GM19043 (cell line): ENCODE measurements at regions not wholly inside any gene's neighbourhood (a gene's known extent, or its start where the extent isn't known, plus 50 kb on each side); places are given as distances from the start of the nearest gene placed in this dataset.
"Not testable (repeated sequence)": the region's sequence is repeated elsewhere in the genome, so short reads cannot be mapped to it uniquely, and the experiment has no call there.

Source experiments
- ATAC-seq: cut with Tn5 transposase; IDR thresholded peaks from one replicate; pipeline ENCODE4 v1.9.1; 2021; ENCODE audit warnings: low read depth; ENCODE audit not compliant: unreplicated experiment

- ATAC-seq, result no peak
These were observed 289.0 kb upstream of the XYLT1 start for GRCh38 chr16:17759451-17760390.

DNA sequence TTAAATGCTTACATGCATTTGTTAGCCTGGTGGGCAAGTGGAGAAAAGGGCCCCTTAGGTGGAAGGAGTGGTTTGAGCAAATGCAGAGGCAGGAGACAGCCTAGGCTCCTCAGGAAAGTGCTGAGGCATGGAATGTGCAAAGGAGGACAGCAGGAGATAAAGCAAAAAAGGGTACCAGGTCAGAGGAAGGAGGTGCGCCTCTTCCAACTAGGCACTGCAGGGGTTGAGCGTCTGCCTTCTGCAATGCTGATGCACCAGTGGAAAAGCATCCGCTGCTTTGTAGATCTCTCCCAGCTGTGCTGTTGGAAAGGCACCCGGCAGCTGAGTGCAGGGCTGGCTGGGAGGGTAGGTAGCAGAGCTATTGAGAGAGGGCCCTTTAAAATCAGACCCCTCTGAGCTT is 287.0 kb upstream of the XYLT1 start:
- no peak for ATAC-seq

DNA sequence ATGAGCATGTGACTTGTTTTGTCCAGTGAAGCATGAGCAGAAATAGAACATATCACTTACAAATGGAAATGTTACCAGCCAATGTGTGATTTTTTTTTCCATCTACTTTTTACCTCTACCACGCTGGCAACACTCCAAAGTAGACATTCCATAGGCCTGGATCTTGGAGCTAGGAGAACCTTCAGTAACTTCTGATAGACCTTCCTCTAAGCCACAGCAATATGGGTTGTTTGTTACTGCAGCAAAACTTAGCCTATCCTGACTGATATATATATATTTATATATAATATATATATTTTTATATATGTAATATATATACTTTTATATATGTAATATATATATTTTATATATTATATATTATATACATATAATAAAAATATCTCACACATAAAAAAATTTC is 284.4 kb upstream of the XYLT1 start:
- ATAC-seq, result no peak

GRCh38 chr16:17753434-17753833 is 282.7 kb upstream of the XYLT1 start:
- no peak for ATAC-seq

- ATAC-seq, result no peak
These were observed 278.9 kb upstream of the XYLT1 start for GRCh38 chr16:17749706-17750105.

DNA sequence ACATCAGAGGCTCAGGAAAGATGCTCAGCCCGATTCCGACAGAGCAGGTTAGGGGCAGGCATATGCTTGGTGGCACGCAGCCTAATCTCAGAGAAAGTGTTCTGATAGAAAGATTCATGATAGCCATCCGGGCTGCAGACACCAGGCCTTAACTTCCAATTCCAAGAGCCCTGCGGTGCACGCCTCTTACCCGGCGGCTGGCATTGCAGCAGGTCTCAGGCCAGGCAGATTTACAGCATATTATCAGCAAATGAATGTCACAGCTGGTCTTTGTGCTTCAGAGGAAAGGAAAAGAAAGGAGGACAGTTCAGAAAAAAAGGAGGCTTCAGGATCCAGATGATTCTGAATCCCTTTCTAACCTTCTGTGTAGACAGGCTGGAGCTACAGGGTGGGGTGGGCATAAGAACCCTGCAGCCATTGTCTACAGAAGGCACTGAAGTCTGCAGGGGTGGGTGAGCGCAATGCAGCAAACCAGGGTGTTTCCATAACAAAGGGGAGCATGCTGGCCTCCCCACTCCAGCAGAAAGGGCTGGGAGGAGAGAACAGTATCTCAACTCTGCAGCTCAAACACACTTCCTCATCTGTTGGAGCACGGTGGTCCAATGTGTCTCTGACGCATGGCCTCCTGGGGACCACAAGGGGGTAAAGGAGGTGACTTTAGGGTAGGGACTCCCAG is 277.4 kb upstream of the XYLT1 start:
- ATAC-seq, result no peak

DNA sequence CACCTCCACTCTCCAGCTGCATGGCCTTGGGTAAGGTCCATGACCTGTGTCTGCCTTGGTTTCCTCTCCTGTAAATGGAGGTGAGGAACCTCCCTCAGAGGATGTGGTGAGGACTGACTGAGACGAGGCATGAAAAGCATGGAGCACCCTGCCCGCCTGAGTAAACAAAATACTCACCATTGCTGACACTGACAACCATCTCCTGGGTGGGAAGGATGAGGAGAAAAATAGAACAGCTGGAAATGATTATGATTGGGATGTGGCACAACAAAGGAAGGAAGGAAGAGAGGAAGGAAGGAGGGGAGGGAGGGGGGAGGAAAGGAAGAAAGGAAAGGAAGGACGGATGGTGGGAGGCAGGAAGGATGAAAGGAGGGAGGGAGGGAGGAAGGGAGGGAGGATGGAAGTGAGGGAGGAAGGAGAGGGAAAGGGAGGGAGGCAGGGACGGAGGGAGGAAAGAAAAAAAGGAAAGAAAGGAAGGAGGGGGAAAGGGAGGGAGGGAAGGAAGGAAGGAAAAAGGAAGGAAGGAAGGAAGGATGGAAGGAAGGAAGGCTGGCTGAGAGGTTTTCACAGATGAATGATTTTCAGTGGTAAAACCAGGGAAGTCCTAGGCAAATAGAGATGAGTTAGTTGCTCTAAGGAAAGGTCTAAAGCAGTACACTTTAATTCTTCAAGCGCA is 276.5 kb upstream of the XYLT1 start:
- no peak for ATAC-seq

- no peak for ATAC-seq
These were observed 274.3 kb upstream of the XYLT1 start for GRCh38 chr16:17744921-17745572.

GRCh38 chr16:17743578-17743977 is 272.8 kb upstream of the XYLT1 start:
- ATAC-seq, result no peak

- ATAC-seq, result no peak
These were observed 272.4 kb upstream of the XYLT1 start for GRCh38 chr16:17743158-17743557.

DNA sequence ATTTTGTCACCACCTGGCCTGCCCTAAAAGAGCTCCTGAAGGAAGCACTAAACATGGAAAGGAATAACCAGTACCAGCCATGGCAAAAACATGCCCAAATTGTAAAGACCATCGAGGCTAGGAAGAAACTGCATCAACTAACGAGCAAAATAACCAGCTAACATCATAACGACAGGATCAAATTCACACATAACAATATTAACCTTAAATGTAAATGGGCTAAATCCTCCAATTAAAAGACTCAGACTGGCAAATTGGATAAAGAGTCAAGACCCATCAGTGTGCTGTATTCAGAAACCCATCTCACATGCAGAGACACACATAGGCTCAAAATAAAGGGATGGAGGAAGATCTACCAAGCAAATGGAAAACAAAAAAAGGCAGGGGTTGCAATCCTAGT is 264.3 kb upstream of the XYLT1 start:
- not testable (repeated sequence) for ATAC-seq

DNA sequence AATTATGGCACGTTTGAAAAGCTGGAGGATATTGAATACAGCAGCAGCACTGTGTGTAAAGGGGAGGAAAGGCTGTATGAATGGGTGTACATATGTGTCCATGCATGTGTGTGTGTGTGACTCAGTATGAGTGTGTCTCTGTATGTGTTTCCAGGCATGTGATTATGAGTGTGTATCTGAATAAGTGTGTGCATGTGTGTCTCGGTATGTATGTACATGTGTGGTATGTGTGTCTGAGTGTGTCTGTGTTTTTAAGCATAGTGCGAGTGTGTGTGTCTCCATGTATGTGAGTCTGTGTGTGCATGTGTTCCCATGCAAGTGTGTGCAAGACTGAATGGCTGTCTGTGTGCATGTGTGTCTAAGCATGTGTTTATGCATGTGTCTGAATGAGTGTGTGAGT is 259.1 kb upstream of the XYLT1 start:
- ATAC-seq, result no peak

- no peak for ATAC-seq
These were observed 257.4 kb upstream of the XYLT1 start for GRCh38 chr16:17728196-17728595.

- no peak for ATAC-seq
These were observed 253.6 kb upstream of the XYLT1 start for GRCh38 chr16:17724242-17724898.

DNA sequence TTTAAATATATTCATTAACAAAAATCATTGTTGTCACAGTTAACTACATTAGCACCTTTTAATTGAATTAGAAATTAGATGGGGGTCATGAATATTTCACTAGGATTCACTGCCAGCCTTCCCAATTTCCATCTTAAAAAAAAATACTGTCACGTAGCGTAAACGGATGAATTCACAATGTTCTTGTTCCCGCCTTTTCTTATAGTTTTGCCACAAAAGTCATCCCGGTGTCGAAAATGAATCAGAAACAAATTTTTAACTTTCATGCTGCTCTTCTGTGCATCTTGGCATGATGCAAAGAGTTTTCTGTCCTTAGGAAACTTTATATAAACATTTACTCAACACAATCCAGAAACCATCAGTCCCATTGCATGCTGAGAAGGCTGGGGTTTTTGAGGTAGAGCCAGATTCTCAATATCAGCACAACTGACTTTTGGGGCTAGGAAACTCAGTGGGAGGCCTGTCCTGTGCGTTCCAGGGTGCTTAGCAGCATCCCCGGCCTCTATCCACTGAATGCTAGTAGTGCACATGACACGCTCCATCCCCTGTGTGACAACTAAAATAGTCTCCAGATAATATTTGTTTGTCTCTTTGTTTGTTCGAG is 252.9 kb upstream of the XYLT1 start:
- no peak for ATAC-seq

- no peak for ATAC-seq
These were observed 247.7 kb upstream of the XYLT1 start for GRCh38 chr16:17718495-17718894.

DNA sequence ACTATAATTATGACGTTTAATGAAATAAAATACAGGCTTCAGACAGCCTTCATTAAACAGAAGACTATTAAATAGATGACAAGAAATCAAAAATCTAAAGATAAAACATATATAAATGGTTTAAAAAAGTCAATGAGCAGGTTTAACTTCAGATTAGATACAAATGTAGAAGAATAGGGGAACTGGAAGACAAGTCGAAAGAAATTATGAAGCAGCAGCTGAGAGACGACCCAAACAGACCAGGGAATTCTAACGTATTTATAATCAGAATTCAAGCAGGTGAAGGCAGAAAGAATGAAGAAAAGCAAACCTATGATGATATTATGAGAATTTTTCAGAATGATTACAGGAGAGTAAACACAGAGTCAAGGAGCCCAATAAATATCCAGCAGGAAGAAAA is 235.1 kb upstream of the XYLT1 start:
- ATAC-seq, result no peak

- ATAC-seq, result no peak
These were observed 225.9 kb upstream of the XYLT1 start for GRCh38 chr16:17696616-17697015.

DNA sequence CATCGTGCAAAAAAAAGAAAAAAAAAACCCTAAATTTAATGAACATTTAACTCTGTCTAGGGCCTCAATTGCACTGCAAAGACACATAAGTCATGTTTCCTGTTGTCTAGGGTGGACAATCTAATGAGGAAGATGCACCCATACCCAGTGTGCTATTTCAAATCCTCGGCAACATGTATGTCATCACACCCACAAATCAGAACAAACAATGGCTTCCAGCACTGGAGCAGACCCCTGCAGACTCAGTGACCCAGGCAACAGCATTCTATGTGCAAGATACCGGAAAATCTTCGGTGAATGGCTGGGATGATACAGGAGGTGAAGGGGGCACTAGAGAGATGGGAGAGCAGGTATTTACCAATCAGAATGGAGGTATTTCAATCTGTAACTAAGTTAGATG is 221.7 kb upstream of the XYLT1 start:
- ATAC-seq, result no peak

- no peak for ATAC-seq
These were observed 221.1 kb upstream of the XYLT1 start for GRCh38 chr16:17691899-17692176.
